ENCODE measurements at regions not wholly inside any gene's neighbourhood (a gene's known extent, or its start where the extent isn't known, plus 50 kb on each side); places are given as distances from the start of the nearest gene placed in this dataset.
A peak's percentile ranks its signal among the peaks of the same experiment; 100 is the strongest.

GRCh38 chr21:15425049-15425448 lies 304.7 kb upstream of the USP25 start:
- no peak for FAIRE-seq
- TF ChIP-seq TAF1 (IDR thresholded peaks at IDR 0.05; ENCODE audit: borderline replicate concordance, low read depth, low read length) (no peak), POLR2A (IDR thresholded peaks at IDR 0.05; ENCODE audit: low read depth, low read length) (no peak), POLR2AphosphoS5 (IDR thresholded peaks at IDR 0.05; ENCODE audit: low read depth, low read length) (no peak)
- DNase-seq (ENCODE audit: insufficient read length): no peak

DNA sequence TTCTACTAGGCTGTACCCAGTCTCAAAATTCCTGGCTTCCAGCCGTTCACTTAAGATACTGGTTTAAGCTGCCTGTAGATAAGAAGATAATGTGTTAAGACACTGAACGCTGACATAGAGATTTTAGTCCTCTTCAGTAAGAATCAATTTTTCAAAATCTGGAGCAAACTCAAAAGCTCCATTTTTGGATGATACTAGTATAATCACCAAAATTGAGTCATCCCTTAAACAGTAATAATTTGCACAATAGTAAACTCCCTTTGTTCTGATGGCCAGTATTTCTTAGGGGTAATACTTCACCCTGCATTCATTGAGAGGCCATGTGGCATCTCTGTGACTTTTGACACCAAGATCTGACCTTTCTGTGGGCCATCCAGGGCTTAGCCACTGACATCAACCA lies 299.8 kb upstream of the USP25 start:
- TF ChIP-seq TAF1 (IDR thresholded peaks at IDR 0.05; ENCODE audit: borderline replicate concordance, low read depth, low read length) (no peak), POLR2A (IDR thresholded peaks at IDR 0.05; ENCODE audit: low read depth, low read length) (no peak), POLR2AphosphoS5 (IDR thresholded peaks at IDR 0.05; ENCODE audit: low read depth, low read length) (no peak)
- no peak for DNase-seq (ENCODE audit: insufficient read length)
- FAIRE-seq: no peak

DNA sequence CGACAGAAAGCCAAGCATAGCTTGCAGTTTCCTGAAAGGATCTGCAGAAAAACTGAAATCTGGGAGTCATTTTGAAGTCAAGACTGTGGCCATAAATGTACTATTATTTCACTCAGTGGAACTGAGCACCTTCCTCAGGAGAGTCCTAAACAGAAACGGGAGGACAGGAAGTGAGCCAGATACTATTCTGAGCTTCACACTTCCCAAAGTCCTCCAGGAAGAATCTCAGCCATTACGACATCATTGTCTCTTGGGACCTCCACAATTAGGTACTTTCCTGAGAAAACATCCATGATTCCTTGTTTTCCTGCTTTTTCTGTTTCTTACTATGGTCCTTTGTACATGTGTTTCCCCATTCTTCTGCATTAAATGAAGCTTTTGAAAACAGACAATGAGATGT lies 299.2 kb upstream of the USP25 start:
- TF ChIP-seq POLR2A (IDR thresholded peaks at IDR 0.05; ENCODE audit: low read depth, low read length) (no peak), POLR2AphosphoS5 (IDR thresholded peaks at IDR 0.05; ENCODE audit: low read depth, low read length) (no peak), TAF1 (IDR thresholded peaks at IDR 0.05; ENCODE audit: borderline replicate concordance, low read depth, low read length) (no peak)
- no peak for FAIRE-seq
- no peak for DNase-seq (ENCODE audit: insufficient read length)

- FAIRE-seq (no peak), DNase-seq (ENCODE audit: insufficient read length) (no peak)
- TF ChIP-seq POLR2A (IDR thresholded peaks at IDR 0.05; ENCODE audit: low read depth, low read length): no peak
- TF ChIP-seq POLR2AphosphoS5 (IDR thresholded peaks at IDR 0.05; ENCODE audit: low read depth, low read length): no peak
- TF ChIP-seq TAF1 (IDR thresholded peaks at IDR 0.05; ENCODE audit: borderline replicate concordance, low read depth, low read length): no peak
Observed at GRCh38 chr21:15431053-15431452, 298.7 kb upstream of the USP25 start.

- FAIRE-seq: no peak
- TF ChIP-seq POLR2AphosphoS5 (IDR thresholded peaks at IDR 0.05; ENCODE audit: low read depth, low read length) (no peak), POLR2A (IDR thresholded peaks at IDR 0.05; ENCODE audit: low read depth, low read length) (no peak), TAF1 (IDR thresholded peaks at IDR 0.05; ENCODE audit: borderline replicate concordance, low read depth, low read length) (no peak)
Observed at GRCh38 chr21:15433091-15433490, 296.7 kb upstream of the USP25 start.

DNA sequence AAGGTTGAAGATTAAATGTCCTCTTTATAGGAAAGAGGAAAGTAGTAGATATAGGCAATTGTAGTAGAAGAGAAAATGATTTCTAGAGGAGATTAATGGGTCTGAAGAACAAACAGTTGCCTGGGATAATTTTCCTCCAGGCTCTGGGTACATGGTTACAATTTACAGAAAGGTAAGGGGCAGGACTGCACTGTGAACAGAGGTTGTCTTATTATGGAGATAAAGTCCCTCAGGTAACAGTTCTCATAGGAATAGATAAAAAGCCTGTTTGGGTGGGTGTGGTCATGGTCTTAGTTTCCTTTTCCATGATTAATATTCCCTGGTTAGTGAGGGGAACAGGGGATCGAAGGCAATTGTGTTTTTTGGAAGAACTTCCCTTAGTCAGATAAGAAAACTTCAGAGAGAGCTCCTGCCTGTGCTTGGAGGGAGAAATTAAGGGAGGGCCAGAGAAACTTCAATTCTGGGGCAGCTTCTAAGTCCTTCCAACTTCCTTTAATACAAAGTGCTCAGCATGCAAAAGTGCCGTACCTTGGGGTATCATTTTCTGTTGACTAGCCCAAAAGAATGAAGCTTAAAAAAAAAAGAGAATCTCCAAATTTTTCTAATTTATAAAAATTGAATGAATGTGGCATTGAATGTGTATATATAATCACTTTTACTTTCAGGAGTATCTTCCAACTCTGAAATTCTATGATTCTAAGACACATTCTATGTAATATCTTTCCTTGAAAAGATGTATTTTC lies 295.4 kb upstream of the USP25 start:
- no peak for DNase-seq (ENCODE audit: insufficient read length)
- TF ChIP-seq TAF1 (IDR thresholded peaks at IDR 0.05; ENCODE audit: borderline replicate concordance, low read depth, low read length) (no peak), POLR2A (IDR thresholded peaks at IDR 0.05; ENCODE audit: low read depth, low read length) (no peak), POLR2AphosphoS5 (IDR thresholded peaks at IDR 0.05; ENCODE audit: low read depth, low read length) (no peak)
- peak; percentile 5 for FAIRE-seq

More at GRCh38 chr21:15433091-15433490, 296.7 kb upstream of the USP25 start:
- DNase-seq (ENCODE audit: insufficient read length): no peak

GRCh38 chr21:15436031-15436430 lies 293.8 kb upstream of the USP25 start:
- FAIRE-seq (no peak), DNase-seq (ENCODE audit: insufficient read length) (no peak)
- TF ChIP-seq POLR2A (IDR thresholded peaks at IDR 0.05; ENCODE audit: low read depth, low read length): no peak
- no peak for TF ChIP-seq POLR2AphosphoS5 (IDR thresholded peaks at IDR 0.05; ENCODE audit: low read depth, low read length)
- TF ChIP-seq TAF1 (IDR thresholded peaks at IDR 0.05; ENCODE audit: borderline replicate concordance, low read depth, low read length): no peak

DNA sequence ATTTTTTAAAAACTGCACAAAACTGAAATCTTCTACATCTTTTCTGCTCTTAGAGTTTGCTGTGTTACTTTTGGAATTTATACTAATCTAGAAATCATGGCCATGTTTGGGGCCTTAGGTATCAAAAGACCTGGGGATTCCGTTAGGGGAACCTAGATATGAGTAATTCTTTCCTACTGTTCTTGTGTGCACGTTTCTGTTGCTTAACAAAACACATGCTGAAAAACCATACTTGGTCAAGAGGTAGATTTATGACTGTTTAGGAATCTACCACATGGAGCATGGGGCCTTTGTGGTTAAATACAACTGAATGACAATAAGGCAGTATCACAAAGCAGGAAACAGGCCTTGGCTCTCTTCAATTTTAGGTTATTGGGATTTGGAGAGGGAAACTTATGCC lies 291.9 kb upstream of the USP25 start:
- FAIRE-seq (peak; percentile 74), DNase-seq (ENCODE audit: insufficient read length) (no peak)
- TF ChIP-seq POLR2AphosphoS5 (IDR thresholded peaks at IDR 0.05; ENCODE audit: low read depth, low read length) (no peak), TAF1 (IDR thresholded peaks at IDR 0.05; ENCODE audit: borderline replicate concordance, low read depth, low read length) (no peak), POLR2A (IDR thresholded peaks at IDR 0.05; ENCODE audit: low read depth, low read length) (no peak)

DNA sequence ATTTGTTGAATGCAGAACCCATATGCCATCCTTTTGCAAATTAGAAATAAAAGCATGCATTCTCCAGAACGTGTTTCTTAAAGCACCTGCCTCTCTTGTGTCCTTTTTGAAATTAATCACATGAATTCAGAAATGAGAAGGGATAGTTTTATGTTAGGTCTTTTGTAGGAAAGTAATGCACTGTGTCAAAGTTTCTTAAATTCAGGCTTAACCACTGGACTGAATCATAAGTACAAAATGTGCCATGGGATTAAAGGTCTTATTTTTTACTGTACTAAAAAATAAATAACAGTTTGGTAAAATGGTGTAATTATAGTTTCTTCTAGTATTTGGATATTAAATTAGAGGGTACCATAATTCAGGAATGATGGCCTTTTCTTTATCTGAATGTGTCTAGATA lies 290.1 kb upstream of the USP25 start:
- FAIRE-seq (no peak), DNase-seq (ENCODE audit: insufficient read length) (no peak)
- no peak for TF ChIP-seq TAF1 (IDR thresholded peaks at IDR 0.05; ENCODE audit: borderline replicate concordance, low read depth, low read length)
- TF ChIP-seq POLR2AphosphoS5 (IDR thresholded peaks at IDR 0.05; ENCODE audit: low read depth, low read length): no peak
- no peak for TF ChIP-seq POLR2A (IDR thresholded peaks at IDR 0.05; ENCODE audit: low read depth, low read length)

DNA sequence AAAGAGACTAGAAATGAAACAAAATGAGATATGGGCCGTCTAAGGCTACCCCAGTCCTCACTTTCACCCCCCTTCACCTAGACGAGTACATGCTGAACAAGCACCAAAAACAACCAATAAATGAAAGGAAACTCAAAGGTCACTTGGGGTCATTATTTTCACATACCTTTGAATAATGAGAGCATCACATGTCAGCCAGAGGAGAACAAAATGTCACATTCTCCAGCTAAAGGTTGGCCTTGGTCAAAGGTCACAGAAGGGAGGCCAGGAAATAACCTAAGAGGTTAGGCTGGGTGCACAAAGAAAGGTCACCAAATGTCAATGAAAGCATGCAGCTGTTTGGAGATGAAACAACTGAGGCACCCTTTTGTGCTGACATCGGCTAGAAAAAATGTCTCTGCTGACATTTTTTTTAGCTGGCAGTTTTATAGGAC lies 288.7 kb upstream of the USP25 start:
- DNase-seq (ENCODE audit: insufficient read length): no peak
- FAIRE-seq: peak; percentile 62
- TF ChIP-seq POLR2A (IDR thresholded peaks at IDR 0.05; ENCODE audit: low read depth, low read length): no peak
- no peak for TF ChIP-seq TAF1 (IDR thresholded peaks at IDR 0.05; ENCODE audit: borderline replicate concordance, low read depth, low read length)
- TF ChIP-seq POLR2AphosphoS5 (IDR thresholded peaks at IDR 0.05; ENCODE audit: low read depth, low read length): no peak

- FAIRE-seq (no peak), DNase-seq (ENCODE audit: insufficient read length) (no peak)
- TF ChIP-seq POLR2AphosphoS5 (IDR thresholded peaks at IDR 0.05; ENCODE audit: low read depth, low read length): no peak
- no peak for TF ChIP-seq TAF1 (IDR thresholded peaks at IDR 0.05; ENCODE audit: borderline replicate concordance, low read depth, low read length)
- TF ChIP-seq POLR2A (IDR thresholded peaks at IDR 0.05; ENCODE audit: low read depth, low read length): no peak
Observed at GRCh38 chr21:15441992-15442391, 287.8 kb upstream of the USP25 start.

DNA sequence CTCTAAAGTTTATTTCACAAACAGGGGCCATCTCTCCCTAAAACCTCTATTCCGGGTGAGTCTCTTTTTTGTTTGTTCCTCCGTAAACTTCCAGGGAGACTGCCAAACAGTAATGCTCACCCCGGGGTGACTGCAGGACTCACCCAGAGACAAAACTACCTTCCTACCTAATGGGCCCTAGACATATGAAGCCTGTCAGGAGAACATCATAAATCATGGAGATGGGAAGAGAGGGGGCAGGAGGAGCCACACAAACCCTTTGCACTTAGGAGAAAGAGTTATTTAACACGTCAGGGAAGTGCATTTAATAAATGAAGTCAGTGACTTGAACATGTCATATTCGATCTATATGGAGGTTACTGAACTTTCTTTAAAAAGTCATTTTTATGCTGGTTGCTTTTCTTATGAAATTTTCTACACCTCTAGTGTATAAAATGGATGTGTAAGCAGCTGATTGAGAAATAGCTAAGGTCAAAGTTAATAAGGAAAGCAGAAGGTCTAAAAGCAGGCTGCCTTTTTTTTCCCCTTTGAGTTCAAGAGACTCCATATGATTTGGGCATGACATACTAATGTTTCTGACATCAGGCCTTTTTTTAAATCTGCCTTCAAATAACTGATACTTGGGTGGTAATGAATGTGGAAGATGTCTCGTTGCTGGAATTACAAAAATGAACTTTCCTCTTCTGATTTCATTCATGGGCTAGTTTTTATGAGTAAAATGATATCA lies 286.9 kb upstream of the USP25 start:
- DNase-seq (ENCODE audit: insufficient read length) (no peak), FAIRE-seq (no peak)
- no peak for TF ChIP-seq POLR2AphosphoS5 (IDR thresholded peaks at IDR 0.05; ENCODE audit: low read depth, low read length)
- no peak for TF ChIP-seq POLR2A (IDR thresholded peaks at IDR 0.05; ENCODE audit: low read depth, low read length)

Measured in GM12892 (cell line).